ENCODE measurements at regions not wholly inside any gene's neighbourhood (a gene's known extent, or its start where the extent isn't known, plus 50 kb on each side); places are given as distances from the start of the nearest gene placed in this dataset.
"Not testable (repeated sequence)": the region's sequence is repeated elsewhere in the genome, so short reads cannot be mapped to it uniquely, and the experiment has no call there.

GRCh38 chr6:6455272-6455671, 133.2 kb upstream of the LY86 start:
- DNase-seq (ENCODE audit: low read depth, low spot score) (no peak), ATAC-seq (no peak)
- ChIA-PET POLR2A (no interaction called here), CTCF (no interaction called here)
- intact Hi-C loops (cut with micrococcal nuclease; ENCODE audit: unreplicated experiment): no loop called here
- Histone ChIP-seq H3K36me3 (ENCODE audit: control insufficient read depth, insufficient read depth, low read length) (no peaks in the 10 kb centered on the region), H3K4me3 (ENCODE audit: low read depth in 2 of 2, low read length in 2 of 2) (no peak overlapping the region), H3K27ac (ENCODE audit: low read length) (no peak overlapping the region), H3K4me1 (ENCODE audit: control insufficient read depth, insufficient read depth, low read length) (no peaks in the 10 kb centered on the region), H3K27me3 (ENCODE audit: control insufficient read depth, insufficient read depth, low read length) (peaks cover 2% of the 10 kb centered on the region; the same call in 1 of the 2 replicates), H3K9me3 (ENCODE audit: control insufficient read depth, insufficient read depth, low read depth, low read length) (no peaks in the 10 kb centered on the region)
- in situ Hi-C loops (cut with HindIII; ENCODE audit: low pct_unique_long_range_greater_than_20kb, low sequenced_read_pairs): no loop called here
- no TSS peak for BruUV-seq (replicated peaks)
- TF ChIP-seq CTCF (IDR thresholded peaks at IDR 0.05): no peak
- no peak for TF ChIP-seq SIN3A (IDR thresholded peaks at IDR 0.05; ENCODE audit: borderline replicate concordance, insufficient read depth, low read depth, low read length)
- no peak for TF ChIP-seq TCF7L2 (IDR thresholded peaks at IDR 0.05; ENCODE audit: low read depth, low read length)
- no peak for TF ChIP-seq REST (IDR thresholded peaks at IDR 0.05; ENCODE audit: insufficient read depth in 1 of 2, low read depth in 2 of 2, low read length in 1 of 2)
- no peak for TF ChIP-seq POLR2AphosphoS5 (IDR thresholded peaks at IDR 0.05; ENCODE audit: low read depth, low read length)

- no peak overlapping the region for H3K27ac ChIP-seq (ENCODE audit: low read length)
- no TSS peak for BruUV-seq (replicated peaks)
- TF ChIP-seq REST (IDR thresholded peaks at IDR 0.05; ENCODE audit: insufficient read depth in 1 of 2, low read depth in 2 of 2, low read length in 1 of 2): no peak
- TF ChIP-seq POLR2AphosphoS5 (IDR thresholded peaks at IDR 0.05; ENCODE audit: low read depth, low read length): no peak
- no peak for TF ChIP-seq SIN3A (IDR thresholded peaks at IDR 0.05; ENCODE audit: borderline replicate concordance, insufficient read depth, low read depth, low read length)
- TF ChIP-seq TCF7L2 (IDR thresholded peaks at IDR 0.05; ENCODE audit: low read depth, low read length): no peak
- TF ChIP-seq CTCF (IDR thresholded peaks at IDR 0.05): no peak
- no peaks in the 10 kb centered on the region for H3K4me1 ChIP-seq (ENCODE audit: control insufficient read depth, insufficient read depth, low read length)
- POLR2A ChIA-PET: no interaction called here
- in situ Hi-C loops (cut with HindIII; ENCODE audit: low pct_unique_long_range_greater_than_20kb, low sequenced_read_pairs): no loop called here
- H3K36me3 ChIP-seq (ENCODE audit: control insufficient read depth, insufficient read depth, low read length): no peaks in the 10 kb centered on the region
- DNase-seq (ENCODE audit: low read depth, low spot score): no peak
- CTCF ChIA-PET: no interaction called here
- no peaks in the 10 kb centered on the region; the same call in 1 of the 2 replicates for H3K27me3 ChIP-seq (ENCODE audit: control insufficient read depth, insufficient read depth, low read length)
- intact Hi-C loops (cut with micrococcal nuclease; ENCODE audit: unreplicated experiment): no loop called here
- H3K9me3 ChIP-seq (ENCODE audit: control insufficient read depth, insufficient read depth, low read depth, low read length): no peaks in the 10 kb centered on the region
- H3K4me3 ChIP-seq (ENCODE audit: low read depth in 2 of 2, low read length in 2 of 2): no peak overlapping the region
- no peak for ATAC-seq
These were observed 130.3 kb upstream of the LY86 start for GRCh38 chr6:6458172-6458571.

- CTCF ChIA-PET: interaction anchor here (0.7 kb wide), 1 partner anchor 1137 kb away, joined by 3 read pairs; no protein-coding TSS in a partner anchor
- H3K9me3 ChIP-seq (ENCODE audit: control insufficient read depth, insufficient read depth, low read depth, low read length); POLR2A ChIA-PET; H3K27ac ChIP-seq (ENCODE audit: low read length); intact Hi-C loops (cut with micrococcal nuclease; ENCODE audit: unreplicated experiment); DNase-seq (ENCODE audit: low read depth, low spot score); in situ Hi-C loops (cut with HindIII; ENCODE audit: low pct_unique_long_range_greater_than_20kb, low sequenced_read_pairs); H3K4me1 ChIP-seq (ENCODE audit: control insufficient read depth, insufficient read depth, low read length); BruUV-seq (replicated peaks); H3K27me3 ChIP-seq (ENCODE audit: control insufficient read depth, insufficient read depth, low read length); H3K4me3 ChIP-seq (ENCODE audit: low read depth in 2 of 2, low read length in 2 of 2); ATAC-seq; H3K36me3 ChIP-seq (ENCODE audit: control insufficient read depth, insufficient read depth, low read length): not testable (repeated sequence)
These were observed 128.6 kb upstream of the LY86 start for GRCh38 chr6:6459963-6460362.
